ENCODE measurements at regions not wholly inside any gene's neighbourhood (a gene's known extent, or its start where the extent isn't known, plus 50 kb on each side); places are given as distances from the start of the nearest gene placed in this dataset.

GRCh38 chr7:96377399-96377798, 55.5 kb upstream of the SLC25A13 start:
- peaks cover 0 to under 1% (median 0%) of the 10 kb centered on the region in 4 donors for H3K27me3 ChIP-seq
- intact Hi-C loops (cut with DNase I): no loop called here
- H3K9me3 ChIP-seq: no peaks in the 10 kb centered on the region
- no peak for DNase-seq
- no peak for TF ChIP-seq CTCF (IDR thresholded peaks at IDR 0.05)
- no peak overlapping the region for H3K4me3 ChIP-seq
- no peaks in the 10 kb centered on the region for H3K4me1 ChIP-seq
- FAIRE-seq: no peak
- H3K36me3 ChIP-seq: no peaks in the 10 kb centered on the region
- H3K27ac ChIP-seq: no peak overlapping the region
- no peak for ATAC-seq

All from pancreas (tissue), 8 donors.